CD4-positive, alpha-beta T cell treated with Interleukin-15 for 1 hour (primary cell): ENCODE measurements at regions not wholly inside any gene's neighbourhood (a gene's known extent, or its start where the extent isn't known, plus 50 kb on each side); places are given as distances from the start of the nearest gene placed in this dataset.

Experiments used
- DNase-seq: peaks from one replicate; pipeline ENCODE4 v3.0.0-alpha.2; 2020

GRCh38 chr5:2222246-2222992 is 339.7 kb upstream of the IRX4 start:
- DNase-seq: no peak

- no peak for DNase-seq
Observed at GRCh38 chr5:2221450-2221849, 338.7 kb upstream of the IRX4 start.

GRCh38 chr5:2220741-2221140 is 338.0 kb upstream of the IRX4 start:
- no peak for DNase-seq

- DNase-seq: no peak
Observed at GRCh38 chr5:2219149-2219776, 336.5 kb upstream of the IRX4 start.

GRCh38 chr5:2217219-2217618 is 334.5 kb upstream of the IRX4 start:
- no peak for DNase-seq

- DNase-seq: no peak
Observed at GRCh38 chr5:2214910-2215590, 332.3 kb upstream of the IRX4 start.

GRCh38 chr5:2213121-2213730 is 330.5 kb upstream of the IRX4 start:
- no peak for DNase-seq

- DNase-seq: no peak
Observed at GRCh38 chr5:2212481-2212880, 329.8 kb upstream of the IRX4 start.

- no peak for DNase-seq
Observed at GRCh38 chr5:2208239-2208544, 325.5 kb upstream of the IRX4 start.

GRCh38 chr5:2207416-2208238 is 324.9 kb upstream of the IRX4 start:
- DNase-seq: no peak

- DNase-seq: no peak
Observed at GRCh38 chr5:2207109-2207399, 324.3 kb upstream of the IRX4 start.

- no peak for DNase-seq
Observed at GRCh38 chr5:2206293-2207108, 323.8 kb upstream of the IRX4 start.

- no peak for DNase-seq
Observed at GRCh38 chr5:2205596-2206226, 323.0 kb upstream of the IRX4 start.

GRCh38 chr5:2205185-2205585 is 322.5 kb upstream of the IRX4 start:
- DNase-seq: no peak

GRCh38 chr5:2204366-2205184 is 321.9 kb upstream of the IRX4 start:
- no peak for DNase-seq

GRCh38 chr5:2203774-2204173 is 321.0 kb upstream of the IRX4 start:
- DNase-seq: no peak

- DNase-seq: no peak
Observed at GRCh38 chr5:2201832-2202231, 319.1 kb upstream of the IRX4 start.

GRCh38 chr5:2201421-2201820 is 318.7 kb upstream of the IRX4 start:
- DNase-seq: no peak

GRCh38 chr5:2201011-2201410 is 318.3 kb upstream of the IRX4 start:
- no peak for DNase-seq

GRCh38 chr5:2200261-2200950 is 317.7 kb upstream of the IRX4 start:
- DNase-seq: no peak
